Mesenchymal stem cell (in vitro differentiated cells and primary cell): ENCODE measurements at regions not wholly inside any gene's neighbourhood (a gene's known extent, or its start where the extent isn't known, plus 50 kb on each side); places are given as distances from the start of the nearest gene placed in this dataset.

Experiments used
- DNase-seq: peaks from one replicate; pipeline ENCODE4 v3.0.0-alpha.2; 2013
- H2AFZ ChIP-seq: one replicate; pipeline ENCODE4 v1.6.1; 2013; ENCODE audit warnings: low read depth, mild to moderate bottlenecking, control low read depth, inconsistent platforms, low read length, moderate library complexity
- H2AK5ac ChIP-seq: 2 replicates; pipeline ENCODE4 v1.6.1; 2013; ENCODE audit warnings: low read length, moderate library complexity, mild to moderate bottlenecking, inconsistent platforms; ENCODE audit not compliant: severe bottlenecking
- H2BK120ac ChIP-seq: one replicate; pipeline ENCODE4 v1.6.1; 2013; ENCODE audit warnings: low read depth, mild to moderate bottlenecking, inconsistent platforms, low read length, moderate library complexity
- H2BK12ac ChIP-seq, 2 experiments: one replicate each; pipeline ENCODE4 v1.6.1; 2013; ENCODE audit warnings: inconsistent platforms in 2 of 2, low read length in 2 of 2, mild to moderate bottlenecking in 2 of 2, moderate library complexity in 2 of 2, control low read depth in 1 of 2
- H2BK15ac ChIP-seq: one replicate; pipeline ENCODE4 v1.6.1; 2013; ENCODE audit warnings: mild to moderate bottlenecking, low read depth, inconsistent platforms; ENCODE audit not compliant: poor library complexity, severe bottlenecking
- H2BK5ac ChIP-seq: 2 replicates; pipeline ENCODE4 v1.6.1; 2013; ENCODE audit warnings: low read depth, mild to moderate bottlenecking, low read length, control low read depth, inconsistent platforms; ENCODE audit not compliant: poor library complexity, severe bottlenecking
- H3K14ac ChIP-seq, 2 experiments: one replicate each; pipeline ENCODE4 v1.6.1; 2013; ENCODE audit warnings: inconsistent platforms in 2 of 2, low read length in 2 of 2, control low read depth in 1 of 2, mild to moderate bottlenecking in 1 of 2, moderate library complexity in 1 of 2
- H3K18ac ChIP-seq, 2 experiments: one replicate each; pipeline ENCODE4 v1.6.1; 2013; ENCODE audit warnings: inconsistent platforms in 2 of 2, low read length in 2 of 2, control low read depth in 1 of 2, low read depth in 1 of 2, mild to moderate bottlenecking in 1 of 2
- H3K23ac ChIP-seq, 2 experiments: one replicate each; pipeline ENCODE4 v1.6.1; 2013; ENCODE audit warnings: inconsistent platforms in 2 of 2, low read length in 2 of 2, mild to moderate bottlenecking in 2 of 2, moderate library complexity in 2 of 2, control low read depth in 1 of 2
- H3K27ac ChIP-seq: 2 replicates; pipeline ENCODE4 v1.5.1; 2013; ENCODE audit warnings: mild to moderate bottlenecking, moderate library complexity, low read length, control low read depth, inconsistent platforms; ENCODE audit not compliant: poor library complexity, severe bottlenecking
- H3K27me3 ChIP-seq, 2 experiments: 2 replicates each; pipeline versions ENCODE4 v1.6.1 to v1.7.0; 2013; ENCODE audit warnings: low read length in 2 of 2, mild to moderate bottlenecking in 2 of 2, moderate library complexity in 2 of 2, control low read depth in 1 of 2, inconsistent platforms in 1 of 2; ENCODE audit not compliant: control insufficient read depth in 1 of 2, insufficient read depth in 1 of 2
- H3K36me3 ChIP-seq, 2 experiments: 2 replicates each; pipeline versions ENCODE4 v1.6.1 to v1.7.0; 2013; ENCODE audit warnings: low read length in 2 of 2, control low read depth in 1 of 2, inconsistent platforms in 1 of 2, low read depth in 1 of 2, mild to moderate bottlenecking in 1 of 2; ENCODE audit not compliant: insufficient read depth in 2 of 2, control insufficient read depth in 1 of 2
- H3K4ac ChIP-seq, 2 experiments: one replicate each; pipeline ENCODE4 v1.6.1; 2013; ENCODE audit warnings: inconsistent platforms in 2 of 2, low read length in 2 of 2, mild to moderate bottlenecking in 2 of 2, moderate library complexity in 2 of 2, control low read depth in 1 of 2, low read depth in 1 of 2
- H3K4me1 ChIP-seq: 2 replicates; pipeline ENCODE4 v1.6.1; 2013; ENCODE audit warnings: low read depth, low read length, control low read depth; ENCODE audit not compliant: control insufficient read depth, insufficient read depth
- H3K4me2 ChIP-seq: 2 replicates; pipeline ENCODE4 v1.6.1; 2013; ENCODE audit warnings: low read length, mild to moderate bottlenecking, inconsistent platforms; ENCODE audit not compliant: poor library complexity, severe bottlenecking
- H3K4me3 ChIP-seq, 2 experiments: 2 replicates each; pipeline versions ENCODE4 v1.5.1 to v1.7.0; 2013; ENCODE audit warnings: low read length in 2 of 2, mild to moderate bottlenecking in 2 of 2, control low read depth in 1 of 2, low read depth in 1 of 2; ENCODE audit not compliant: insufficient read depth in 1 of 2
- H3K79me1 ChIP-seq: replicated peaks from 2 replicates; pipeline ENCODE4 v1.6.1; 2013; ENCODE audit warnings: mild to moderate bottlenecking, control low read depth, low read length, inconsistent platforms; ENCODE audit not compliant: poor library complexity, severe bottlenecking
- H3K9ac ChIP-seq: 2 replicates; pipeline ENCODE4 v1.7.0; 2013; ENCODE audit warnings: mild to moderate bottlenecking, low read length, moderate library complexity
- H3K9me3 ChIP-seq: 2 replicates; pipeline ENCODE4 v1.7.0; 2013; ENCODE audit warnings: mild to moderate bottlenecking, low read length; ENCODE audit not compliant: control insufficient read depth
- H4K8ac ChIP-seq: one replicate; pipeline ENCODE4 v1.6.1; 2013; ENCODE audit warnings: inconsistent platforms, mild to moderate bottlenecking, low read length, moderate library complexity
- H4K91ac ChIP-seq: one replicate; pipeline ENCODE4 v1.6.1; 2013; ENCODE audit warnings: mild to moderate bottlenecking, low read length, inconsistent platforms
- WGBS: methylation state at CpG from one replicate; pipeline ENCODE4 v1.1.7; 2013; ENCODE audit warnings: mixed read lengths; 5-methylcytosine and 5-hydroxymethylcytosine counted together

DNA sequence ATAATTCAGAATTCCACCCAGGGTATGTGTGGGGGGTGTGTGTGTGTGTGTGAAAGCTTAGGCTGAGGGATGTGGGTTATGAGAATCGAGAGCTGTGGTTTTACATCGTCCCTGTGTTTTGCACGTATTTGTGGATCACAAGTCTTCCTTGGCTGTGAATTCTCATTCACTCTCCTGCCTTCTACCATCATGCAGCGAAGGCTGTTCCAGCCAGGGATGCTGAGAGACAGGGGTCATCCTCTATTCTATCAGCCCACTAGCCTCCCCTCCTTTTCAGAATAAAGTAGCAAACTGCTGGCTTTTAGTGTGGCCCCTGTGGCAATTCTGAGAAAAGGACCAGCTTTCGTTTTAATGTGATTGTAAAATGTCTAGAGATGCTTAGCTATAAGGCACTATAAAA, 460.6 kb upstream of the NR2F2 start:
- no peak overlapping the region for H2BK5ac ChIP-seq
- no peak overlapping the region for H3K14ac ChIP-seq
- H3K79me1 ChIP-seq: no peaks in the 10 kb centered on the region
- no peak overlapping the region for H2AK5ac ChIP-seq
- no peak overlapping the region for H4K8ac ChIP-seq
- no peak overlapping the region for H4K91ac ChIP-seq
- H3K23ac ChIP-seq: no peak overlapping the region
- H3K18ac ChIP-seq: no peak overlapping the region
- no peak overlapping the region for H3K4me3 ChIP-seq
- peak overlapping the region in 1 of 2 experiments; percentile 40 for H2BK12ac ChIP-seq
- H3K27ac ChIP-seq: no peak overlapping the region
- H2BK15ac ChIP-seq: peak overlapping the region; percentile 63
- H3K36me3 ChIP-seq: no peaks in the 10 kb centered on the region
- no peak overlapping the region for H3K9ac ChIP-seq
- H3K9me3 ChIP-seq: no peaks in the 10 kb centered on the region
- DNase-seq: no peak
- H3K4me2 ChIP-seq: no peak overlapping the region
- WGBS: 96% methylated on average over 3 of the region's 5 CpGs
- no peak overlapping the region for H2AFZ ChIP-seq
- no peaks in the 10 kb centered on the region for H3K4me1 ChIP-seq
- no peaks in the 10 kb centered on the region for H3K27me3 ChIP-seq
- H2BK120ac ChIP-seq: no peak overlapping the region
- no peak overlapping the region for H3K4ac ChIP-seq

- no peak overlapping the region for H2BK120ac ChIP-seq
- no peak overlapping the region for H3K18ac ChIP-seq
- H2AFZ ChIP-seq: no peak overlapping the region
- no peaks in the 10 kb centered on the region for H3K4me1 ChIP-seq
- no peak overlapping the region for H4K8ac ChIP-seq
- H3K4me2 ChIP-seq: no peak overlapping the region
- H4K91ac ChIP-seq: no peak overlapping the region
- no peaks in the 10 kb centered on the region for H3K9me3 ChIP-seq
- no peak overlapping the region for H3K14ac ChIP-seq
- H3K36me3 ChIP-seq: no peaks in the 10 kb centered on the region
- H3K79me1 ChIP-seq: no peaks in the 10 kb centered on the region
- no peak overlapping the region for H2BK5ac ChIP-seq
- no peak overlapping the region for H3K27ac ChIP-seq
- H3K4ac ChIP-seq: no peak overlapping the region
- H3K23ac ChIP-seq: no peak overlapping the region
- H2BK12ac ChIP-seq: no peak overlapping the region
- peak; percentile 38 for DNase-seq
- no peaks in the 10 kb centered on the region for H3K27me3 ChIP-seq
- 96% methylated on average over 2 of the region's 3 CpGs for WGBS
- H3K4me3 ChIP-seq: no peak overlapping the region
- no peak overlapping the region for H3K9ac ChIP-seq
- no peak overlapping the region for H2BK15ac ChIP-seq
- no peak overlapping the region for H2AK5ac ChIP-seq
Observed at GRCh38 chr15:95872366-95872771, 458.1 kb upstream of the NR2F2 start.

GRCh38 chr15:95874637-95875036, 455.9 kb upstream of the NR2F2 start:
- DNase-seq: no peak
- Histone ChIP-seq H3K14ac (no peak overlapping the region), H3K36me3 (no peaks in the 10 kb centered on the region), H3K27me3 (no peaks in the 10 kb centered on the region), H3K4me1 (no peaks in the 10 kb centered on the region), H3K79me1 (no peaks in the 10 kb centered on the region), H2BK12ac (no peak overlapping the region), H2BK15ac (no peak overlapping the region), H2AFZ (no peak overlapping the region), H2BK120ac (no peak overlapping the region), H3K4ac (no peak overlapping the region), H3K4me3 (no peak overlapping the region), H2AK5ac (no peak overlapping the region), H4K91ac (no peak overlapping the region), H3K9me3 (no peaks in the 10 kb centered on the region), H2BK5ac (no peak overlapping the region), H3K4me2 (no peak overlapping the region), H3K23ac (no peak overlapping the region), H3K9ac (no peak overlapping the region), H3K27ac (no peak overlapping the region), H4K8ac (no peak overlapping the region), H3K18ac (no peak overlapping the region)

DNA sequence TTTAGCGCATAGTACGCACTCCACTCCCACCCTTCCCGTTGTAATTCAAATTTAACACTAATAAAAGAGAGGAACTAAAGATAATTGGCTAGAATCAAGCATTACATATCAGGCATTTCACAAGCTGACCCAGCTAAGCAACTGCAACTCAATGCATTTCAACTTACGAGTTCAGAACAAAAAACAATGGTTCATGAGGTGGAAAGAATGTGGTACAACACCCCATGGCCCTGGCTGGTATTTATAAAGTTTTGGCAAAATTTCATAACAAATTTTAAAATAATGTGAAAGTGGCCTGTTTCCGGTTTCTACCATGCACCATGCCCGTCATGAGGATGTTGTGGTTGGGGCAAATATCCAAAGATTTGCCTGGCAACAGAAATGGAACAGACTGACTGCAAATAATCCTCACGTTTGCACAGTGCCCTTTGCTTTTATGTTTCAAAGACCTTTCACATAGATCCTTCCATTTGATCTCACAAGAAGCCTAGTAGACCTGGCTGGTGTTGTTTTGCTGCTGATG, 455.3 kb upstream of the NR2F2 start:
- no peak overlapping the region for H2BK5ac ChIP-seq
- no peak overlapping the region for H3K23ac ChIP-seq
- no peak overlapping the region for H3K14ac ChIP-seq
- 97% methylated on average over 5 of the region's 7 CpGs for WGBS
- H2BK12ac ChIP-seq: no peak overlapping the region
- no peak overlapping the region for H2BK15ac ChIP-seq
- H4K91ac ChIP-seq: no peak overlapping the region
- H3K18ac ChIP-seq: no peak overlapping the region
- no peak overlapping the region for H3K4me2 ChIP-seq
- no peaks in the 10 kb centered on the region for H3K9me3 ChIP-seq
- H2AK5ac ChIP-seq: no peak overlapping the region
- no peaks in the 10 kb centered on the region for H3K79me1 ChIP-seq
- no peaks in the 10 kb centered on the region for H3K27me3 ChIP-seq
- H3K36me3 ChIP-seq: no peaks in the 10 kb centered on the region
- H3K4me3 ChIP-seq: no peak overlapping the region
- H3K27ac ChIP-seq: no peak overlapping the region
- no peak overlapping the region for H2BK120ac ChIP-seq
- no peak for DNase-seq
- H3K4ac ChIP-seq: no peak overlapping the region
- H2AFZ ChIP-seq: no peak overlapping the region
- no peak overlapping the region for H4K8ac ChIP-seq
- H3K9ac ChIP-seq: no peak overlapping the region
- H3K4me1 ChIP-seq: no peaks in the 10 kb centered on the region
